Activated naive CD4-positive, alpha-beta T cell treated with anti-CD3 and anti-CD28 coated beads for 36 hours (primary cell): ENCODE measurements at regions not wholly inside any gene's neighbourhood (a gene's known extent, or its start where the extent isn't known, plus 50 kb on each side); places are given as distances from the start of the nearest gene placed in this dataset.

Source experiments
- CTCF ChIA-PET: fragments of 350-600 bp; sonication (Branson Sonifier 250); formaldehyde crosslinking; loops from one replicate; lab custom pipeline; 2021; ENCODE audit warnings: antibody characterized with exemption; lab: Charles Lee
- DNase-seq: peaks from one replicate; pipeline ENCODE4 v3.0.0-alpha.2; 2020
- H3K27ac Mint-ChIP-seq: one replicate; pipeline ENCODE4 v1.8.0; 2021; ENCODE audit warnings: mild to moderate bottlenecking, mixed read lengths
- H3K27me3 Mint-ChIP-seq: one replicate; pipeline ENCODE4 v1.8.0; 2021; ENCODE audit warnings: low read depth, mixed read lengths
- H3K36me3 Mint-ChIP-seq: one replicate; pipeline ENCODE4 v1.8.0; 2021; ENCODE audit warnings: low read depth, mixed read lengths
- H3K4me1 Mint-ChIP-seq: one replicate; pipeline ENCODE4 v1.8.0; 2021; ENCODE audit warnings: low read depth, mixed read lengths
- H3K4me3 Mint-ChIP-seq: one replicate; pipeline ENCODE4 v1.8.0; 2021; ENCODE audit warnings: mild to moderate bottlenecking, moderate library complexity, mixed read lengths
- H3K9me3 Mint-ChIP-seq: one replicate; pipeline ENCODE4 v1.8.0; 2021; ENCODE audit warnings: mixed read lengths
- intact Hi-C: fragments of 100-400 bp; cut with micrococcal nuclease; formaldehyde crosslinking; loops from one replicate; pipeline ENCODE4 v1.15.1; 2023

GRCh38 chr11:101188173-101188572 lies 58.6 kb upstream of the PGR start:
- intact Hi-C loops, result no loop called here
- CTCF ChIA-PET, result no interaction called here

GRCh38 chr11:101187748-101188147 lies 58.1 kb upstream of the PGR start:
- no peak overlapping the region for H3K4me3 Mint-ChIP-seq
- H3K36me3 Mint-ChIP-seq, result no peaks in the 10 kb centered on the region
- no peak for DNase-seq
- no peaks in the 10 kb centered on the region for H3K9me3 Mint-ChIP-seq
- intact Hi-C loops, result no loop called here
- CTCF ChIA-PET, result no interaction called here
- no peaks in the 10 kb centered on the region for H3K4me1 Mint-ChIP-seq
- H3K27ac Mint-ChIP-seq, result no peak overlapping the region
- no peaks in the 10 kb centered on the region for H3K27me3 Mint-ChIP-seq

More at GRCh38 chr11:101188173-101188572, 58.6 kb upstream of the PGR start:
- Mint-ChIP-seq H3K4me1 (no peaks in the 10 kb centered on the region), H3K27ac (no peak overlapping the region), H3K27me3 (no peaks in the 10 kb centered on the region), H3K36me3 (no peaks in the 10 kb centered on the region), H3K9me3 (no peaks in the 10 kb centered on the region), H3K4me3 (no peak overlapping the region)
- no peak for DNase-seq

GRCh38 chr11:101185985-101186384 lies 56.4 kb upstream of the PGR start:
- Mint-ChIP-seq H3K36me3 (no peaks in the 10 kb centered on the region), H3K4me1 (no peaks in the 10 kb centered on the region), H3K4me3 (no peak overlapping the region), H3K27me3 (no peaks in the 10 kb centered on the region), H3K27ac (no peak overlapping the region), H3K9me3 (no peaks in the 10 kb centered on the region)
- CTCF ChIA-PET, result no interaction called here
- intact Hi-C loops, result no loop called here
- no peak for DNase-seq

GRCh38 chr11:101182467-101182866 lies 52.9 kb upstream of the PGR start:
- DNase-seq, result no peak
- Mint-ChIP-seq H3K4me3 (no peak overlapping the region), H3K27me3 (no peaks in the 10 kb centered on the region), H3K36me3 (no peaks in the 10 kb centered on the region), H3K9me3 (no peaks in the 10 kb centered on the region), H3K4me1 (no peaks in the 10 kb centered on the region), H3K27ac (no peak overlapping the region)
- intact Hi-C loops, result no loop called here
- CTCF ChIA-PET, result no interaction called here

- H3K27me3 Mint-ChIP-seq, result no peaks in the 10 kb centered on the region
- CTCF ChIA-PET, result no interaction called here
- no peak for DNase-seq
- intact Hi-C loops, result no loop called here
- H3K9me3 Mint-ChIP-seq, result no peaks in the 10 kb centered on the region
- no peaks in the 10 kb centered on the region for H3K36me3 Mint-ChIP-seq
- no peak overlapping the region for H3K4me3 Mint-ChIP-seq
- no peaks in the 10 kb centered on the region for H3K4me1 Mint-ChIP-seq
- no peak overlapping the region for H3K27ac Mint-ChIP-seq
These were observed 50.9 kb upstream of the PGR start for GRCh38 chr11:101180481-101180880.
